H9 (cell line): ENCODE measurements at regions not wholly inside any gene's neighbourhood (a gene's known extent, or its start where the extent isn't known, plus 50 kb on each side); places are given as distances from the start of the nearest gene placed in this dataset.

Experiments used
- DNase-seq: peaks from one replicate; pipeline ENCODE4 v3.0.0-alpha.2; 2017
- H2AFZ ChIP-seq: one replicate; pipeline ENCODE4 v1.6.1; 2013; ENCODE audit warnings: mild to moderate bottlenecking, low read length, control low read depth, moderate library complexity
- H2AK5ac ChIP-seq: 2 replicates; pipeline ENCODE4 v1.6.1; 2013; ENCODE audit warnings: low read length, control low read depth, mixed read lengths; ENCODE audit not compliant: insufficient read length
- H2BK120ac ChIP-seq: one replicate; pipeline ENCODE4 v1.6.1; 2013; ENCODE audit warnings: low read depth, mild to moderate bottlenecking, low read length, control low read depth, inconsistent platforms; ENCODE audit not compliant: poor library complexity, severe bottlenecking
- H2BK12ac ChIP-seq: 2 replicates; pipeline ENCODE4 v1.6.1; 2013; ENCODE audit warnings: low read length, control low read depth, mixed read lengths, low read depth; ENCODE audit not compliant: insufficient read length
- H2BK15ac ChIP-seq: 2 replicates; pipeline ENCODE4 v1.6.1; 2013; ENCODE audit warnings: low read depth, low read length, control low read depth
- H2BK20ac ChIP-seq: one replicate; pipeline ENCODE4 v1.6.1; 2013; ENCODE audit warnings: low read depth, mild to moderate bottlenecking, low read length, control low read depth, inconsistent platforms; ENCODE audit not compliant: poor library complexity, severe bottlenecking
- H2BK5ac ChIP-seq: 2 replicates; pipeline ENCODE4 v1.6.1; 2013; ENCODE audit warnings: low read length, control low read depth, mixed read lengths; ENCODE audit not compliant: insufficient read length
- H3K14ac ChIP-seq: 2 replicates; pipeline ENCODE4 v1.6.1; 2013; ENCODE audit warnings: low read length, control low read depth; ENCODE audit not compliant: insufficient read depth
- H3K18ac ChIP-seq: 2 replicates; pipeline ENCODE4 v1.6.1; 2013; ENCODE audit warnings: low read depth, mild to moderate bottlenecking, mixed read lengths, low read length, control low read depth; ENCODE audit not compliant: insufficient read length
- H3K23ac ChIP-seq: 2 replicates; pipeline ENCODE4 v1.6.1; 2013; ENCODE audit warnings: low read length, control low read depth, mixed read lengths, low read depth; ENCODE audit not compliant: insufficient read length
- H3K23me2 ChIP-seq: 2 replicates; pipeline ENCODE4 v1.6.1; 2013; ENCODE audit warnings: low read depth, mild to moderate bottlenecking, mixed read lengths, low read length, control low read depth; ENCODE audit not compliant: insufficient read length, poor library complexity, severe bottlenecking
- H3K27ac ChIP-seq: 2 replicates; pipeline ENCODE4 v1.5.1; 2013; ENCODE audit warnings: low read length, control low read depth, mixed read lengths, low read depth; ENCODE audit not compliant: insufficient read length
- H3K27me3 ChIP-seq: 2 replicates; pipeline ENCODE4 v1.6.1; 2013; ENCODE audit warnings: low read length, control low read depth, inconsistent platforms; ENCODE audit not compliant: insufficient read depth
- H3K4ac ChIP-seq: 2 replicates; pipeline ENCODE4 v1.6.1; 2013; ENCODE audit warnings: low read depth, mild to moderate bottlenecking, control low read depth, inconsistent platforms, low read length, moderate library complexity
- H3K4me1 ChIP-seq: 2 replicates; pipeline ENCODE4 v1.6.1; 2013; ENCODE audit warnings: low read length, control low read depth, inconsistent platforms; ENCODE audit not compliant: insufficient read depth
- H3K4me2 ChIP-seq: 2 replicates; pipeline ENCODE4 v1.6.1; 2013; ENCODE audit warnings: low read length, control low read depth, mixed read lengths; ENCODE audit not compliant: insufficient read length, insufficient read depth
- H3K56ac ChIP-seq: 2 replicates; pipeline ENCODE4 v1.6.1; 2013; ENCODE audit warnings: low read depth, mild to moderate bottlenecking, mixed read lengths, low read length, control low read depth; ENCODE audit not compliant: insufficient read length
- H3K79me1 ChIP-seq: 2 replicates; pipeline ENCODE4 v1.6.1; 2013; ENCODE audit warnings: low read depth, mild to moderate bottlenecking, moderate library complexity, low read length, control low read depth, inconsistent platforms; ENCODE audit not compliant: insufficient read depth, poor library complexity, severe bottlenecking
- H3K79me2 ChIP-seq: 2 replicates; pipeline ENCODE4 v1.6.1; 2013; ENCODE audit warnings: low read length, control low read depth, inconsistent platforms; ENCODE audit not compliant: insufficient read depth
- H3K9ac ChIP-seq: 2 replicates; pipeline ENCODE4 v1.6.1; 2013; ENCODE audit warnings: low read length, control low read depth, mixed read lengths; ENCODE audit not compliant: insufficient read length; ENCODE audit errors: extremely low read depth
- H3K9me3 ChIP-seq: one replicate; pipeline ENCODE4 v1.6.1; 2013; ENCODE audit warnings: low read depth, low read length, inconsistent platforms; ENCODE audit not compliant: control insufficient read depth
- H3T11ph ChIP-seq: one replicate; pipeline ENCODE4 v1.6.1; 2013; ENCODE audit warnings: mild to moderate bottlenecking, low read length, control low read depth, inconsistent platforms
- H4K20me1 ChIP-seq: one replicate; pipeline ENCODE4 v1.6.1; 2013; ENCODE audit not compliant: control insufficient read depth, insufficient read length, insufficient read depth
- H4K5ac ChIP-seq: 2 replicates; pipeline ENCODE4 v1.6.1; 2013; ENCODE audit warnings: low read depth, mild to moderate bottlenecking, mixed read lengths, low read length, control low read depth; ENCODE audit not compliant: insufficient read length
- H4K8ac ChIP-seq: replicated peaks from 2 replicates; pipeline ENCODE4 v1.6.1; 2013; ENCODE audit warnings: low read length, control low read depth, mixed read lengths, low read depth; ENCODE audit not compliant: insufficient read length
- H4K91ac ChIP-seq: 2 replicates; pipeline ENCODE4 v1.6.1; 2013; ENCODE audit warnings: low read depth, mild to moderate bottlenecking, moderate library complexity, mixed read lengths, low read length, control low read depth; ENCODE audit not compliant: insufficient read length
- H3K27ac Mint-ChIP-seq, 3 experiments: 2 replicates in 2 of 3; 3 replicates in 1 of 3; pipeline ENCODE4 v1.8.0; 2020 to 2021; ENCODE audit warnings: mixed read lengths in 3 of 3, mild to moderate bottlenecking in 1 of 3, moderate library complexity in 1 of 3
- H3K27me3 Mint-ChIP-seq: 2 replicates; pipeline ENCODE4 v1.8.0; 2021; ENCODE audit warnings: low read depth, mild to moderate bottlenecking, moderate library complexity, mixed read lengths
- H3K36me3 Mint-ChIP-seq, 3 experiments: 2 replicates in 2 of 3; 3 replicates in 1 of 3; pipeline ENCODE4 v1.8.0; 2020 to 2021; ENCODE audit warnings: low read depth in 3 of 3, mixed read lengths in 3 of 3; ENCODE audit not compliant: insufficient read depth in 1 of 3
- H3K4me1 Mint-ChIP-seq, 2 experiments: 2 replicates each; pipeline ENCODE4 v1.8.0; 2020; ENCODE audit warnings: mixed read lengths in 2 of 2
- H3K4me3 Mint-ChIP-seq, 2 experiments: 2 replicates in 1 of 2; 3 replicates in 1 of 2; pipeline ENCODE4 v1.8.0; 2020 to 2021; ENCODE audit warnings: mild to moderate bottlenecking in 2 of 2, mixed read lengths in 2 of 2, moderate library complexity in 1 of 2
- H3K9me3 Mint-ChIP-seq, 2 experiments: 2 replicates in 1 of 2; 3 replicates in 1 of 2; pipeline ENCODE4 v1.8.0; 2020; ENCODE audit warnings: mild to moderate bottlenecking in 2 of 2, mixed read lengths in 2 of 2, moderate library complexity in 1 of 2
- CTCF ChIP-seq: fragments of 200-600 bp; sonication (generic); conservative IDR thresholded peaks from 3 replicates; pipeline ENCODE4 v1.8.0; 2021; ENCODE audit warnings: antibody characterized with exemption, mild to moderate bottlenecking
- WGBS: extraction: QIAGEN DNeasy Blood & Tissue Kit; methylation state at CpG from one replicate; pipeline ENCODE4 v1.1.7; 2013; ENCODE audit warnings: missing lambda C conversion rate, low lambda C conversion rate, mixed read lengths; ENCODE audit not compliant: insufficient read length; ENCODE audit errors: extremely low coverage; 5-methylcytosine and 5-hydroxymethylcytosine counted together

GRCh38 chr11:27570542-27570941 is 64.0 kb upstream of the LIN7C start:
- Mint-ChIP-seq H3K9me3 (no peaks in the 10 kb centered on the region), H3K4me1 (peaks cover 9 to 12% of the 10 kb centered on the region in 2 experiments), H3K4me3 (no peak overlapping the region), H3K36me3 (no peaks in the 10 kb centered on the region), H3K27me3 (no peaks in the 10 kb centered on the region; the same call in none of the 2 replicates), H3K27ac (no peak overlapping the region)
- Histone ChIP-seq H3K4ac (no peak overlapping the region), H3T11ph (no peak overlapping the region), H2AFZ (no peak overlapping the region), H3K9me3 (no peaks in the 10 kb centered on the region), H3K4me2 (no peak overlapping the region), H3K14ac (no peak overlapping the region), H2BK20ac (no peak overlapping the region), H2AK5ac (no peak overlapping the region), H2BK12ac (no peak overlapping the region), H3K18ac (no peak overlapping the region), H4K5ac (no peak overlapping the region), H2BK120ac (no peak overlapping the region), H3K27ac (no peak overlapping the region), H4K8ac (no peak overlapping the region), H3K9ac (no peak overlapping the region), H3K23me2 (no peaks in the 10 kb centered on the region), H3K4me1 (no peaks in the 10 kb centered on the region; the same call in 1 of the 2 replicates), H3K27me3 (no peaks in the 10 kb centered on the region), H4K91ac (no peak overlapping the region), H2BK15ac (no peak overlapping the region), H3K79me2 (no peaks in the 10 kb centered on the region), H3K56ac (no peak overlapping the region), H3K79me1 (no peaks in the 10 kb centered on the region), H4K20me1 (no peaks in the 10 kb centered on the region), H3K23ac (no peak overlapping the region), H2BK5ac (no peak overlapping the region)
- DNase-seq, result no peak
- no CpG with 5 or more reads among the region's 1 CpG for WGBS
- TF ChIP-seq CTCF, result no peak
